Retinal pigment epithelial cell (primary cell): ENCODE measurements at regions not wholly inside any gene's neighbourhood (a gene's known extent, or its start where the extent isn't known, plus 50 kb on each side); places are given as distances from the start of the nearest gene placed in this dataset.

Source experiments
- DNase-seq: peaks from one replicate; pipeline ENCODE4 v3.0.0-alpha.2; 2010; ENCODE audit warnings: low read depth
- H3K4me3 ChIP-seq: 2 replicates; pipeline ENCODE4 v1.5.1; 2011; ENCODE audit warnings: mild to moderate bottlenecking, low read length, control low read depth, moderate library complexity
- TF ChIP-seq, protein P1 (sequence below): conservative IDR thresholded peaks from 2 replicates; pipeline ENCODE4 v1.5.1; 2011; ENCODE audit warnings: low read depth, low read length, control low read depth, inconsistent platforms

DNA sequence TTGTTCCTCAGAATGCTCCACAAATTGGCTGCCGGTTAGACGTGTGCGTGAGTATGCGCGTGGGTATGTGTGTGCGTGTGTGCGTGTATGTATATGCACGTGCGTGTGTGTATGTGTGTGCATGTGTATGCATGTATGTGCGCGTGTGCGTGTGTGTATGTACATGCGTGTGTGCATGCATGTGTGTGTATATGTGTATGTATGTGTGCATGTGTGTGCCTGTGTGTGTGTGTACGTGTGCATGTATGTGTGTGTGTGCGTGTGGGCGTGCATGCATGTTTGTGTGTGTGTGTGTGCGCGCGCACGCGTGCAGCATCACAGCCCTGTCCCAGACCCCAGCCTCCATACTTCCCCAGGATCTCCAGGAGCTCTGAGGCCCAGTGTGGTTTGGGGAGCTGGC, 183.1 kb upstream of the IER5L start:
- no peak for DNase-seq
- TF ChIP-seq, protein P1, sequence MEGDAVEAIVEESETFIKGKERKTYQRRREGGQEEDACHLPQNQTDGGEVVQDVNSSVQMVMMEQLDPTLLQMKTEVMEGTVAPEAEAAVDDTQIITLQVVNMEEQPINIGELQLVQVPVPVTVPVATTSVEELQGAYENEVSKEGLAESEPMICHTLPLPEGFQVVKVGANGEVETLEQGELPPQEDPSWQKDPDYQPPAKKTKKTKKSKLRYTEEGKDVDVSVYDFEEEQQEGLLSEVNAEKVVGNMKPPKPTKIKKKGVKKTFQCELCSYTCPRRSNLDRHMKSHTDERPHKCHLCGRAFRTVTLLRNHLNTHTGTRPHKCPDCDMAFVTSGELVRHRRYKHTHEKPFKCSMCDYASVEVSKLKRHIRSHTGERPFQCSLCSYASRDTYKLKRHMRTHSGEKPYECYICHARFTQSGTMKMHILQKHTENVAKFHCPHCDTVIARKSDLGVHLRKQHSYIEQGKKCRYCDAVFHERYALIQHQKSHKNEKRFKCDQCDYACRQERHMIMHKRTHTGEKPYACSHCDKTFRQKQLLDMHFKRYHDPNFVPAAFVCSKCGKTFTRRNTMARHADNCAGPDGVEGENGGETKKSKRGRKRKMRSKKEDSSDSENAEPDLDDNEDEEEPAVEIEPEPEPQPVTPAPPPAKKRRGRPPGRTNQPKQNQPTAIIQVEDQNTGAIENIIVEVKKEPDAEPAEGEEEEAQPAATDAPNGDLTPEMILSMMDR, result no peak

DNA sequence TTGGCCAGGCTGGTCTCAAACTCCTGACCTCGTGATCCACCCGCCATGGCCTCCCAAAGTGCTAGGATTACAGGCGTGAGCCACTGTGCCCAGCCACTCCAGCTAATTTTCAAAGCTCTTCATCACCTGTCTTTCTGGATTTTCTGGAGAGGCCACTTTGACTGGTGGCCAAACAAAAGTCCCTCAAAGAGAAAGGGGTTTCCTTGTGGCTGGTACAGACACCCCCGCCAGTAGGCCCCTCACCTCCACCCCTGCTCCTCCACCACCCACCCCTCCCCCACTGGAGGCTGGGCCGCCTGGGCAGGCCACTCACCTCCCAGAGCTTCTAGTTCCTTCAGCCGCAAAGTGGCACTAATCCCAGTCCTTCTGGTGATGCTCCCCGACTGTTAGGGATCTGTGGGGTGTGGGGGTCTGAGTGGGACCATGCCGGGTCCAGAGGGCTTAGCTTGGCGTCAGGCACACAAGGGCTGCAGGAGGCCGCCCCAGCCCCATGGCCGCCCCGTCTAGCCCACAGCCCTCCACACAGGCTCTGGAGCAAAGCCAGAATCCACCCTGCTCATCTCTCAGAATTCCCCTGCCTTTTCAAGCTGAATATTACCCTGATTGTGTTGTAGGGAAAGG, 182.0 kb upstream of the IER5L start:
- TF ChIP-seq, protein P1, result no peak
- no peak overlapping the region for H3K4me3 ChIP-seq
- no peak for DNase-seq

More for the DNA sequence above, 183.1 kb upstream of the IER5L start:
- no peak overlapping the region for H3K4me3 ChIP-seq

DNA sequence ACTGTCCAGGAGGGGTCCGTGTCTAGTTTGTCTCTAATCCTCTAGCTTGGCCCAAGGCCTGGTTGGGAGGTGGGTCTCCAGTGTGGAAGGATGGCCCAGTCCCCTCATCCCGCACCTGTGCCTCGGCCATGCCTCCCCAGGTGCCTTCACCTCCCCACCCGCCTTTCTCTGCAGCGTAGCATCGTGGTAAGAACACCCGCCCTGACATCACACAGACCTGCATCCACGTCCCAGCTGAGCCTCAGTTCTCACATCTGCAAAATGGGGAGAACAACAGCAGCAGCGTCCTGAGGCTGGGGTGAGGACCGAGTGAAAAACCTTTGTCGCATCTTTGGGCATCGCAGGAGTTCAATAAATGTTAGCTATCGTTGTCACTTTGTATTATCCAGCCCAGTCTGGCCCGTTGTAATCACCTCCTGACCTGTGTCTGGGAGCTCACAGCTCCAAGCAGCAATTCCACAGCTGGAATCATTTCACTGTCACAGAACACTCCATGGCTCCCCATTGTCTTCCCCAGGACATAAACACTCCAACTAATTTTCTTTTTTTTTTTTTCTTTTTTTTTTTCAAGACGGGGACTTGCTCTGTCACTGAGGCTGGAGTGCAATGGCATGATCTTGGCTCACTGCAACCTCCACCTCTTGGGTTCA, 181.2 kb upstream of the IER5L start:
- TF ChIP-seq, protein P1, result no peak
- no peak overlapping the region for H3K4me3 ChIP-seq
- DNase-seq, result no peak

DNA sequence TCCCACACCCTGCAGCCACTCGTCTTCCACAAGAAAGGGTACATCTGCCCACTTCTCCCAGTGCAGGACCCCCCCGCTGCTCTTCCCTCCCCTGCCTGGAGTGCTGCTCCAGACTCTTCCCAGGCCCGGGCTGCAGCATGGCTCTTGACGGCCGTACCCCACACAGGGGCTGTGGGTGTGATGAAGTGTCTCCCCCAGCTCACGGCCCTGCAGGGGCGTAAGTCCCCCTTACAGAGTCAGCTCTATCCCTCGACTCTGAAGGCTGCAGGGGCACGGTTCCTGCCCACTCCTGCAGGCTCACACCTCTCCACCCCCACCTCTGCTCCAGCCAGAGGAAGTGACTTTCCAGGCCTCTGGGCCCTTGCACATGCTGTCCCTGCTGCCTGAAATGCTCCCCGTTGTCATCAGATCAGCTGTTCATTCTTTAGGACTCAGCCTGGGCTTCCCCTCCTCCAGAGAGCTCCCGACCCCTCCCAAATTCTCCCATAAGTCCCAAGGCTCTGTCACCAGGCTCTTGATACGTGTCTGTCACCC, 180.6 kb upstream of the IER5L start:
- no peak overlapping the region for H3K4me3 ChIP-seq
- TF ChIP-seq, protein P1, result no peak
- DNase-seq, result no peak

DNA sequence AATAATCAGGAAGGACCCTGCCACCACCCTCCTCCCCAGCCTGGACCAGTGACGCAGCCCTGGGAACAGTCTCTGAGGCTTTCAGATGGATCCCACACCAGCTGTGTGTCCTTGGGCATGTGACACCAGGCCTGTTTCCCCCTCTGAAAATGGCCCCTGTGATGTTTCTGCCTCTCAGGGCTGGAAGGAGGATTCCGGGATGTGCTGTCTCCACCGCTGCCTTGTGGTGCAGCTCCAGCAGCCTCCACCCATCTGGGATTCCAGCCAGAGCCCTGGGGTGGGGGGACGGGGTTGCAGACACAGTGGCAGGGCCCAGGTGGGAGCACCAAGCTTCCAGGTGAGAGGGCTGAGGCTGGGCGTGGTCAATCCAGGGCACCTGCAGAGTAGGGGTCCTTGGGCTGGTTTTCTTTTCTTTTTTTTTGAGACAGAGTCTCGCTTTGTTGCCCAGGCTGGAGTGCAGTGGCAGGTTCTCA, 179.7 kb upstream of the IER5L start:
- no peak for DNase-seq
- TF ChIP-seq, protein P1, result no peak
- no peak overlapping the region for H3K4me3 ChIP-seq

DNA sequence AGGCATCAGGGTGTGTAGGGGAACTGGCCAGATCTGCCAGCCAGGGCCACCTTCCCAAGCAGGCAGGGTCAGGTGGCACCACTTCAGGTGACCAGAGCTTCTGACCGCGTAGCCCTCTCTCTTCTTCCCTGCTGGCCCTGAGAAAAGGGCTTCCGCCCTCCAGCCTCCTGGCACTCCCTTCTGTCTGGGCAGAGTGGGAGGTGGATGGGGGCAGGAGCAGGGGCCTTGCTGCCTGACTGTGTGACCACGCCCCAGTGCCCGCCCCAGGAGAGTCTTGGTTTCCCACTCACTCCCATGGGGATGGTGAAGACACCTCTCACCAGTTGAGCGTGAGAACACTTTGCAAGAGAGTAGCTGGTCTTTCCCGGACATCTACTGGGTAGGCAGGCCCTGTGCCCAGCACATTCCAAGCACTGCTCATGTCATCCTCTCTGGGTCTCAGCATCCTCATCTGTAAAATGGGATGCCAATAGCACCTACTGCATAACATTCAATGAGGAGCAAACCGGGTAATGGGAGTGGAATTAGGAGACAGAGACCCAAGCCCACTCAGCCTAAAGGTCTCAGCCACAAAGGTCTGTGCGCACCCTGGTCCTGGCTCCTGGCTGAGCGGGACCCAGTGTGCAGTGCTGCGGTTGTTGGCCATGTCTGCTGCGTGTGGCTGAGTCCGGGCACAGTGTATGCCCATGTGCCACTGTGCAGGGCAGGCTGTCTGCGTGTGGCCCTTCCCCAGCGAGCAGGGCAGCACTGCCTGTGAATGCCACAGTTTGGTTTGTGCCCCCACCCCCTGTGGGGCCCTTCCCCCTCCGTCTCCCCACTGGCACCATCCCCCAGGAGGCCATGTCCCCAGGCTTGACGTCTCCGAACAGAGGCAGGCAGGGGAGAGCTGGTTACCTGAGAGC, 179.1 kb upstream of the IER5L start:
- TF ChIP-seq, protein P1, result no peak
- H3K4me3 ChIP-seq, result no peak overlapping the region
- no peak for DNase-seq
